ENCODE measurements at regions not wholly inside any gene's neighbourhood (a gene's known extent, or its start where the extent isn't known, plus 50 kb on each side); places are given as distances from the start of the nearest gene placed in this dataset.

DNA sequence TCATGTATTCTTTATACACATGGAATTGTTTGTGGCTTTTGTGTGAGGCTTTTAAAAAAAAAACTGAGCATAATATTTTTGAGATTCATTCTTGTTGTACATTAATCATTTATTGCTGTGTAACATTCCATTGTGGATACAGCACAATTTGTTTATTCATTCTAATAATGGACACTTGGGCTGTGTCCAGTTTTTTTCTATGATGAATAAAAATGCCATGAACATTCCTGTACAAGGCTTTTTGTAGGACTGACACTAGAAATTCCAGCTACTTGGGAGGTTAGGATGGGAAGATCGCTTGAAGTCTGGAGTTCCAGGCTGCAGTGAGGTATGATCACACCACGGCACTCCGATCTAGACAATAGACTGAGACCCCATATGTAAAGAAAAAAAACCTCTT is 254.3 kb upstream of the CACNA2D1 start:
- H2AFZ ChIP-seq (ENCODE audit: low read length), result no peak overlapping the region
- TF ChIP-seq, protein P1, sequence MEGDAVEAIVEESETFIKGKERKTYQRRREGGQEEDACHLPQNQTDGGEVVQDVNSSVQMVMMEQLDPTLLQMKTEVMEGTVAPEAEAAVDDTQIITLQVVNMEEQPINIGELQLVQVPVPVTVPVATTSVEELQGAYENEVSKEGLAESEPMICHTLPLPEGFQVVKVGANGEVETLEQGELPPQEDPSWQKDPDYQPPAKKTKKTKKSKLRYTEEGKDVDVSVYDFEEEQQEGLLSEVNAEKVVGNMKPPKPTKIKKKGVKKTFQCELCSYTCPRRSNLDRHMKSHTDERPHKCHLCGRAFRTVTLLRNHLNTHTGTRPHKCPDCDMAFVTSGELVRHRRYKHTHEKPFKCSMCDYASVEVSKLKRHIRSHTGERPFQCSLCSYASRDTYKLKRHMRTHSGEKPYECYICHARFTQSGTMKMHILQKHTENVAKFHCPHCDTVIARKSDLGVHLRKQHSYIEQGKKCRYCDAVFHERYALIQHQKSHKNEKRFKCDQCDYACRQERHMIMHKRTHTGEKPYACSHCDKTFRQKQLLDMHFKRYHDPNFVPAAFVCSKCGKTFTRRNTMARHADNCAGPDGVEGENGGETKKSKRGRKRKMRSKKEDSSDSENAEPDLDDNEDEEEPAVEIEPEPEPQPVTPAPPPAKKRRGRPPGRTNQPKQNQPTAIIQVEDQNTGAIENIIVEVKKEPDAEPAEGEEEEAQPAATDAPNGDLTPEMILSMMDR (conservative IDR thresholded peaks at IDR 0.05; ENCODE audit: low read length), result no peak
- no peak for TF ChIP-seq EZH2phosphoT487 (IDR thresholded peaks at IDR 0.05; ENCODE audit: borderline replicate concordance)
- H3K79me2 ChIP-seq (ENCODE audit: insufficient read depth, low read length), result no peaks in the 10 kb centered on the region
- no peaks in the 10 kb centered on the region for H3K27me3 ChIP-seq (ENCODE audit: insufficient read depth, low read length, poor library complexity, severe bottlenecking)
- no peaks in the 10 kb centered on the region for H3K36me3 ChIP-seq (ENCODE audit: insufficient read depth, low read length)
- H3K4me2 ChIP-seq (ENCODE audit: low read depth, low read length, poor library complexity, severe bottlenecking), result no peak overlapping the region
- no peaks in the 10 kb centered on the region for H3K9me3 ChIP-seq (ENCODE audit: insufficient read depth, low read depth, low read length)
- no peaks in the 10 kb centered on the region for H3K4me1 ChIP-seq (ENCODE audit: insufficient read depth, low read length, poor library complexity, severe bottlenecking)
- H3K9ac ChIP-seq (ENCODE audit: low read depth, low read length, poor library complexity, severe bottlenecking), result no peak overlapping the region
- H3K9me2 ChIP-seq (replicated peaks; ENCODE audit: low read depth, low read length), result no peaks in the 10 kb centered on the region
- H3F3A ChIP-seq (ENCODE audit: low read depth), result no peaks in the 10 kb centered on the region
- no peak overlapping the region for H3K4me3 ChIP-seq (ENCODE audit: low read length, poor library complexity, severe bottlenecking)
- no peaks in the 10 kb centered on the region for H4K20me1 ChIP-seq (ENCODE audit: insufficient read depth, low read length, poor library complexity, severe bottlenecking)

DNA sequence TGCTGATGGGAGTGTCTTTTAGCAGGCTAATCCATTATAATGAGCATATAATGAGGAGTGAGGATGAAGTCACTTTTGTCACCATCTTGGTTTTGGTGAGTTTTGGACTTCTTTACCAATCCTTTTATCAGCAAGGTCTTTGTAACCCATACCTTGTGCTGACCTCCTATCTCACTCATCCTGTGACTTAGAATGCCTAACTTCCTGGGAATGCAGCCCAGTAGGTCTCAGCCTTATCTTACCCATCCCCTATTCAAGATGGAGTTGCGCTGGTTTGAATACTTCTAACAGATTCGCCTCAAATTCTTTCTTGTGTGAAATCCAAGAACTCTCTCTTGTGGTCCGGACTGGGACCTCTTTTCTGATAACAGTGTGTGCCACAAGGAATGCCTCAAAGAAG is 253.1 kb upstream of the CACNA2D1 start:
- no peak overlapping the region for H3K4me2 ChIP-seq (ENCODE audit: low read depth, low read length, poor library complexity, severe bottlenecking)
- TF ChIP-seq EZH2phosphoT487 (IDR thresholded peaks at IDR 0.05; ENCODE audit: borderline replicate concordance), result no peak
- TF ChIP-seq, protein P1 (conservative IDR thresholded peaks at IDR 0.05; ENCODE audit: low read length), result no peak
- no peak overlapping the region for H2AFZ ChIP-seq (ENCODE audit: low read length)

GRCh38 chr7:82694022-82694421 is 250.4 kb upstream of the CACNA2D1 start:
- TF ChIP-seq, protein P1 (conservative IDR thresholded peaks at IDR 0.05; ENCODE audit: low read length), result no peak
- no peak for TF ChIP-seq EZH2phosphoT487 (IDR thresholded peaks at IDR 0.05; ENCODE audit: borderline replicate concordance)
- Histone ChIP-seq H2AFZ (ENCODE audit: low read length) (no peak overlapping the region), H3K4me1 (ENCODE audit: insufficient read depth, low read length, poor library complexity, severe bottlenecking) (no peaks in the 10 kb centered on the region), H3K79me2 (ENCODE audit: insufficient read depth, low read length) (no peaks in the 10 kb centered on the region), H3K9me2 (replicated peaks; ENCODE audit: low read depth, low read length) (no peaks in the 10 kb centered on the region), H3K36me3 (ENCODE audit: insufficient read depth, low read length) (no peaks in the 10 kb centered on the region), H3K4me2 (ENCODE audit: low read depth, low read length, poor library complexity, severe bottlenecking) (no peak overlapping the region), H4K20me1 (ENCODE audit: insufficient read depth, low read length, poor library complexity, severe bottlenecking) (no peaks in the 10 kb centered on the region), H3K27me3 (ENCODE audit: insufficient read depth, low read length, poor library complexity, severe bottlenecking) (peaks cover 5% of the 10 kb centered on the region), H3F3A (ENCODE audit: low read depth) (no peaks in the 10 kb centered on the region), H3K9me3 (ENCODE audit: insufficient read depth, low read depth, low read length) (no peaks in the 10 kb centered on the region), H3K4me3 (ENCODE audit: low read length, poor library complexity, severe bottlenecking) (no peak overlapping the region), H3K9ac (ENCODE audit: low read depth, low read length, poor library complexity, severe bottlenecking) (no peak overlapping the region)

More for the DNA sequence above, 253.1 kb upstream of the CACNA2D1 start:
- no peak overlapping the region for H3K9ac ChIP-seq (ENCODE audit: low read depth, low read length, poor library complexity, severe bottlenecking)
- H3K9me2 ChIP-seq (replicated peaks; ENCODE audit: low read depth, low read length), result no peaks in the 10 kb centered on the region
- no peaks in the 10 kb centered on the region for H3K4me1 ChIP-seq (ENCODE audit: insufficient read depth, low read length, poor library complexity, severe bottlenecking)
- H3K27me3 ChIP-seq (ENCODE audit: insufficient read depth, low read length, poor library complexity, severe bottlenecking), result no peaks in the 10 kb centered on the region
- no peaks in the 10 kb centered on the region for H4K20me1 ChIP-seq (ENCODE audit: insufficient read depth, low read length, poor library complexity, severe bottlenecking)
- no peaks in the 10 kb centered on the region for H3K79me2 ChIP-seq (ENCODE audit: insufficient read depth, low read length)
- H3K36me3 ChIP-seq (ENCODE audit: insufficient read depth, low read length), result no peaks in the 10 kb centered on the region
- H3K4me3 ChIP-seq (ENCODE audit: low read length, poor library complexity, severe bottlenecking), result no peak overlapping the region
- no peaks in the 10 kb centered on the region for H3F3A ChIP-seq (ENCODE audit: low read depth)
- no peaks in the 10 kb centered on the region for H3K9me3 ChIP-seq (ENCODE audit: insufficient read depth, low read depth, low read length)
